ENCODE measurements at regions not wholly inside any gene's neighbourhood (a gene's known extent, or its start where the extent isn't known, plus 50 kb on each side); places are given as distances from the start of the nearest gene placed in this dataset.

DNA sequence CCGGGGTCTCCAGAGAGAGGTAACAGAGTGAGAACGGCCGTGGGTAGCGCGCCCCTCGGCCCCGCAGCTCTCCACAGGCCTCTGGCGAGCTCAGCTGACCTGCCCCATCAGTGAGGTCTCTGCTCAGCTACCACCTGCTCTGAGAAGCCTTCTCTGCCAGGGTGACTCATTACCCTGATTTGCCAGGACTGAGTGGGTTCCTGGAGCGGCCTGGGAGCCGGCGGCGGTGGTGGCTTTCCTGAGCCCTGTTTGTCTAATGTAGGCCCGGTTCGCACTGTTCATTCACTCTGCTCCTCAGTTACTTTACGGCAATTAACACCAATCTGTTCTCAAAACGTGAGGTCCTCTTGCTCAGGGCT, 351.0 kb upstream of the B3GAT1 start:
- TF ChIP-seq, protein P1, sequence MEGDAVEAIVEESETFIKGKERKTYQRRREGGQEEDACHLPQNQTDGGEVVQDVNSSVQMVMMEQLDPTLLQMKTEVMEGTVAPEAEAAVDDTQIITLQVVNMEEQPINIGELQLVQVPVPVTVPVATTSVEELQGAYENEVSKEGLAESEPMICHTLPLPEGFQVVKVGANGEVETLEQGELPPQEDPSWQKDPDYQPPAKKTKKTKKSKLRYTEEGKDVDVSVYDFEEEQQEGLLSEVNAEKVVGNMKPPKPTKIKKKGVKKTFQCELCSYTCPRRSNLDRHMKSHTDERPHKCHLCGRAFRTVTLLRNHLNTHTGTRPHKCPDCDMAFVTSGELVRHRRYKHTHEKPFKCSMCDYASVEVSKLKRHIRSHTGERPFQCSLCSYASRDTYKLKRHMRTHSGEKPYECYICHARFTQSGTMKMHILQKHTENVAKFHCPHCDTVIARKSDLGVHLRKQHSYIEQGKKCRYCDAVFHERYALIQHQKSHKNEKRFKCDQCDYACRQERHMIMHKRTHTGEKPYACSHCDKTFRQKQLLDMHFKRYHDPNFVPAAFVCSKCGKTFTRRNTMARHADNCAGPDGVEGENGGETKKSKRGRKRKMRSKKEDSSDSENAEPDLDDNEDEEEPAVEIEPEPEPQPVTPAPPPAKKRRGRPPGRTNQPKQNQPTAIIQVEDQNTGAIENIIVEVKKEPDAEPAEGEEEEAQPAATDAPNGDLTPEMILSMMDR (IDR thresholded peaks at IDR 0.05) = no peak
- no peak for TF ChIP-seq POLR2A (IDR thresholded peaks at IDR 0.05)

All from adrenal gland (tissue), 5 donors.